ENCODE measurements at regions not wholly inside any gene's neighbourhood (a gene's known extent, or its start where the extent isn't known, plus 50 kb on each side); places are given as distances from the start of the nearest gene placed in this dataset.
A peak's percentile ranks its signal among the peaks of the same experiment; 100 is the strongest.
"Not testable (repeated sequence)": the region's sequence is repeated elsewhere in the genome, so short reads cannot be mapped to it uniquely, and the experiment has no call there.

DNA sequence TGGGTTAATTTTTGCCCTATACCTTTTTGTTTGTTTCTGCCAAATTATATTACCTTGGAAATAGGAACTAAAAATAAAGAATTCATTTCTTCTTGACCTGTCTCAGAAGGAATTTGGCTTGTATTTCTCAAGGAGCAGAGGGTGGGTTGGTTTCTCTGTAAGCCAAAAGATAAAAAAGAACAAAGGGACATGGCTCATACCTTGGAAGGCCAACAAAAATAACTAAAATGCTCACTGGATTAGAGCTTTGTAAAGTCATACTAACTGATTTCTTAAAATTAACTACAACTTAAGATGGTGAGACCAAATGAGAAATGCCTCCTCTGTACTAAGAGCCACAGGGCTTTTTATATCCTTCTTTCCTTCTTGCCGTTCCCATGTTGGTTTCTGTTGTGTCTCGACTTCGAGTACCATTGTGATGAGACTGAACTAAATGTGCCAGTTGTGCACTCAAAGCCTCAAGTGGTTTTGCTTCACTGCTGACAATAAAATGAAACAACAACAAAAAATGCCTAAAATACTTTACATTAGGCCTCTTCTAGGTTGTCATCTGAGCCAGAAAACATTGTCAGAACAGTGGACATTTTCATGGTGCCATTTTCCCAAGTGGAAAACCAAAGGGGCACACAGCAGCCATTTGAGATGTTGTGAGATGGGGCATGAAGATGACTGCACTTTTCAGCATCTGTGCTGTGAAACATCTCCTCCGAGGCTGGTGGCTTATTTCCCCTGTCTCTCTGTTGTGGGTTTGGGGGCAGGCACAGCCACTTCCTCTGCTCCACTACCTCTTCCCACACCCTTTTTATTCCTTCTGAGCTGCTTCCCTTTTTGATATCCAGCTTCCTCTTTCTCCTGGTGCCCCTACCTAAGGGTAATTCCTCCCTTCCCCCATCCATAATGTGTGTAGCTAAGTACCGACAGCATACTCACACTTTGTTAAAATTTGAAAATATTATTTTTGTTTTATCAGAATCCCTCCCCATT, 51.8 kb upstream of the AGR3 start:
- DNase-seq (ENCODE audit: low spot score) (no peak), ATAC-seq (no peak)

DNA sequence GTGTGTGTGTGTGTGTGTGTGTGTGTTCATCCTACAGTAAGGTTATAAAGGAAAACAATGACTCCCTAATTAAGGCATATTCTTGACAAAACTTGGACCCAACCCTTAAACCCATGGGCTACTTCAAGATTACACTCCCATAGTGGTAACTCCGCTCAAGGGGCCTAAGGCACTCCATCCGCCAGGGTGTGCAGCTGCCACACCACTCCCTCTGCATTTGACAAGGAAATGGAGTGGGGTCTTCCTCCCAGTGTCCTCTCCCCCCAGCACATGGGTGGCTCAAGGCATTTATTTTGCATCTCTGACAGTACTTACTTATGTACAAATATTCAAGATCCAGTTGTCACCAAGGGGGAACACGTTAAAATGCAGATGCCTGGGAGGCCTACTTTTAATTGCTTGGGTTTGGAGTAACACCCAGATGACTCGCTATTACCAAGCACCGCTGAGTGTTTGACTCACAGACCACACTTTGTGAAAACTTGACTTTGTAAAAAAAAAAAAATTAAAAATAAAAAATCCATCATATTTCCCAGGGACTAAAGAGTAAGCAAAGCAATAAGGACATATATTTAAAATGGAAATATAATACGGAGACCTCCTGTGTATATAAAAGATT, 53.0 kb upstream of the AGR3 start:
- DNase-seq (ENCODE audit: low spot score) (no peak), ATAC-seq (no peak)

DNA sequence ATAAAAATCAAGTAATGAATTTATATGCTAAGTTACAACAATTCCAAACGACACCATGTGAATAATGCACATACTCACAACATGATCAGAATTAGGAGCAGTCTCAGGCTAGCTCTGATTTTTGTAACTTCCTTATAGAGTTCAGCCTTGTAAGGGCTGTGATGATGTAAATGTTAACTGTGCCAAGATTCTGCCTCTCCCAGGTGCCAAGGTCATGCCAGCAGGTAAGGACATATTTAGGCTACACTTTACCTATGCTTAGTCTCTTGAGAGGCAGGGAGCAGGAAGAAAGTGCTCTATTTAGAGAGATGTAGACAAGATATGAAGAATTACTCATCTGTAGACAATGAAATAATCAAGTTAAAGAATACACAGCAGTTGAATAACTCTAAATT, 53.6 kb upstream of the AGR3 start:
- ATAC-seq (no peak), DNase-seq (ENCODE audit: low spot score) (no peak)

DNA sequence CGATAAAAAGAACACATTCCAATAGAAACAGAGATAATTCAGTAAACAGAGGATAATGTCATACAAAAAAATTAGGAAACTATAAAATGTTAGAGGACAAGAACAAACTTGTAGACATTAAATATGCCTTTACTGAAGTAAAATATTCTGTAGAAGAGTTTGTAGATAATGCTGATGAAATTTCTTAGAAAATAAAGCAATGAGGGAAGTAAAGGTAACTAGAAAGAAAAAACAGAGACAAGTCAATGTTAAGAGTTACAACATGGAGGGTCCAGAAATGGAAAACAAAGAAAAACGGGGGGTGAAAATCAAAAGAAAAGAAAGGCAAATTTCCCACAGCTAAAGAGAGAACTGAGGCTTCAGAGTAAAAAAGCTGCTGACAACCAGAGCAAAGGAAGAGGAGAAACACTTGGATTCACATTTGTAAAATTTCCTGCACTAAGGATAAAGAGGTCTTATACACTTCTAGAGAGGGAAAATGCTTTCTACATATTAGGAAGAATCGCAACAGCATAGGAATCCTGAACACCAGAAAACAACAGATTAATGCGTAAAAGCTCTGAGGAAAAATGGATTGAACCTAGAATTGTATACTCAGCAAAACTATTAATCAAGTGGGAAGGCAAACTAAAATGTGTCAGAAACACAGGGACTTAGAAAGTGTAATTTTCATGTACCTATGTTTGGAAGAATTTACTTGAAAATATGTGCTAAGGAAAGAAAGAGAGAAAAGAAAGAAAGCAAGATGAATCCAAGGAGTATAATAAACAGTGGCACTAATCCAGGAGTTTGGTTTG, 55.0 kb upstream of the AGR3 start:
- no peak for ATAC-seq

DNA sequence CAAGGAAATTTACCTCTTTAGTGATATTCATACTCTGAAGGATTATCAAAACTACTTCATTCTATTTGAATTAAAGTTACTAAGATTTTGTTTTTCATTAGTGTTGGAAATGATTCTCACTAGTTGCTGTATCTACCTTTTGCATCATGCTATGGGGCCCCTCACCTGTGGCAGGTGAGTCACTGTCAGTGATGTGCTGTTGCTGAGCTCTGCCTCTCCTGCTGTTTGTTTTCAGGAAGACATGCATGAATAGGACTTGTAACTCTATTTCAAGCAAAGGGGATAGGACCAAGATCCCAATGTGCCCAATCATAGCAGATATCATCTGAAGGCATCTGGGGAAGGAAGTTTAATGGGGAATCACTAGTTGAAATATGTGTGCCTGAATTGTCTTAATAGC, 57.4 kb upstream of the AGR3 start:
- ATAC-seq = no peak
- DNase-seq (ENCODE audit: low spot score) = no peak

More for the DNA sequence above, 55.0 kb upstream of the AGR3 start:
- no peak for DNase-seq (ENCODE audit: low spot score)

GRCh38 chr7:16940776-16941175, 59.0 kb upstream of the AGR3 start:
- DNase-seq (ENCODE audit: low spot score) = no peak
- ATAC-seq = no peak

GRCh38 chr7:16942929-16943509, 61.2 kb upstream of the AGR3 start:
- DNase-seq (ENCODE audit: low spot score) (no peak), ATAC-seq (no peak)

DNA sequence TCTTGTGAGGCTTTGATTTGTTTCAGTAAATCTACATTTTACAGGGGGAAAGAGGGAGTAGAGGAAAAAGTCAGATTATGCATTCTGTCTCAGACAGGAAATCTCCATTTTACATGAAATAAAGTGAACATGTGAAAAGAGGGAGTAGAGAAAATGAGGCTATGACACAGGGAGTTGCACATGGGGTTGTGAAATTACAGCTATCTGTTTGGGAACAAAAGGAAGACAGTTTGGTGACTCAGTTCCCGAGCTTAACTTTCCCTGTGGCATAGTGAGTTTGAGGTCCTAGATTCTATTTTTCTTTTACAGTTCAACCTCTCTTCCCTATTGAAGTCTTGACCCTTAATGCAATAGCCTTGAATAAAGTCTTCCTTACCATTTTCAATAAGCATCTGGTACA, 63.2 kb upstream of the AGR3 start:
- no peak for ATAC-seq

DNA sequence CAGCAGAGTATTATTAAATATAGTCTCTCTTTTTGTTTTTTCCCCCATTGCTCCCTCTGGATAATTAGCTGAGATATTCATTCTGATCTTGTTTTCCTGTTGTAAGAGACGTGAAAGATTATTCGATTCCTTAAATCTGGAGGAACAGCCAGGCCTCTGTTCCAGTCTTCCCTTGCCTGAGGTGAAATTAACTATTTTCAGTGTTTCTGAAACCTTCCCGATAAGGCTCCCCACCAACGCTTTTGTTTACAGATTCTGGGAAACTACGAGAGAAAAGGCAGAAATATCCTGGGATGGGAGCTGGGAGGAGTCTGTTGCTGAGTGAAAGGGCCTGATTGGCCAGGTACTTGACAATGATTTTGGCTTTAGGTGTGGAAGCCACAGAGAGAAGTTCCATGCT, 63.6 kb upstream of the AGR3 start:
- DNase-seq (ENCODE audit: low spot score) = no peak
- ATAC-seq = no peak

More for the DNA sequence above, 63.2 kb upstream of the AGR3 start:
- no peak for DNase-seq (ENCODE audit: low spot score)

DNA sequence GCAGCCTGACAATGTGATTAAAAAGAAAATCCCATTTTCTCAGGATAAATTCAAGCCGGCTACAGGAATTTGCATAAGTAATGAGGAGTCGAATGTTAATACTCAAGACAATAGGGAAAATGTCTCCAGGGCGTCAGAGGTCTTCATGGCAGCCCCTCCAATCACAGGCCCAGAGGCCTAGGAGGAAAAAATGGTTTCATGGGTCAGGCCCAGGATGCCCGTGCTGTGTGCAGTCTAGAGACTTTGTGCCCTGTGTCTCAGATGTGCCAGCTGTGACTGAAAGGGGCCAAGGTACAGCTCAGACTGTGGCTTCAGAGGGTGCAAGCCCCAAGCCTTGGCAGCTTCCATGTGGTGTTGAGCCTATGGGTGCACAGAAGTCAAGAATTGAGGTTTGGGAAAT, 66.3 kb upstream of the AGR3 start:
- DNase-seq (ENCODE audit: low spot score); ATAC-seq: not testable (repeated sequence)

GRCh38 chr7:16951483-16952080, 69.8 kb upstream of the AGR3 start:
- ATAC-seq = no peak
- no peak for DNase-seq (ENCODE audit: low spot score)

DNA sequence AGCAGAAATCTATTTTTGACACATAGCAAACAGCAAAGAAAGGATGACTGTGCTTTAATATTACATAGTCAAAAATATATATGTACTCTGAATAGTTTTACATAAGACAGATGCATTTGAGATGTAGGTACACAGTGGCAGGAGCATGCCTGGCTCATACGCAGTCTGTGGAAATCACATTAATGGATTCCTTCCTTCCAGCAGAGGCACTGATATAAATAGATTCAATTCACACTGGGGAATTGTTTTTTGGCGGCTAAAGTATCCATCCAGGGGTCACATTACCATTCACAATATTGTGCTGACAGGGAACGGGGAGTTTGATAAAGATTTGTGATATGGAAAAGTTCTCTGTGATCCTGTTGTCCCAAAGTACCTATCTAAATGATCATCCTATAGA, 72.5 kb upstream of the AGR3 start:
- DNase-seq (ENCODE audit: low spot score) (no peak), ATAC-seq (no peak)

GRCh38 chr7:16958724-16959123, 76.9 kb upstream of the AGR3 start:
- peak; percentile 54 for ATAC-seq
- no peak for DNase-seq (ENCODE audit: low spot score)

DNA sequence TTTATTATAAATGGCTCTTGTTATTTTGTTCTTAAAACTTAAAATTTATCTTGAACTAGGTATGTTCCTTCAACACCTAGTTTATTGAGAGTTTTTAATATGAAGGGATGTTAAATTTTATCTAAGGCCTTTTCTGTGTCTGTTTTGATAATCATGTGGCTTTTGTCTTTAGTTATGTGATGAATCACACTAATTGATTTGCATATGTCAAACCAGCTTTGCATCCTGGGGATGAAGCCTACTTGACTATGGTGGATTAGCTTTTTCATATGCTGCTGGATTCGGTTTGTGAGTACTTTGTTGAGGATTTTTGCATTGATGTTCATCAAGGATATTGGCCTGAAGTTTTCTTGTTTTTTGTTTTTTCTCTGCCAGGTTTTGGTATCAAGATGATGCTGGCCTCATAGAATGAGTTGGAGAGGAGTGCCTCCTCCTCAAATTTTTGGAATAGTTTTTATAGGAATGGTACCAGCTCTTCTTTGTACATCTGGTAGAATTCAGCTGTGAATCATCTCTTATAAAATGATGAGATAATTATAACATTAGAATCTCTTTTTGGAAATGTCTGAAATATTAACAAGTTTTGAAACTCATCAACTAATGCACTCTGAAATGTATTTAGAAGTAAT, 78.7 kb upstream of the AGR3 start:
- ATAC-seq (no peak), DNase-seq (ENCODE audit: low spot score) (no peak)

GRCh38 chr7:16961641-16962040, 79.9 kb upstream of the AGR3 start:
- ATAC-seq (no peak), DNase-seq (ENCODE audit: low spot score) (no peak)

DNA sequence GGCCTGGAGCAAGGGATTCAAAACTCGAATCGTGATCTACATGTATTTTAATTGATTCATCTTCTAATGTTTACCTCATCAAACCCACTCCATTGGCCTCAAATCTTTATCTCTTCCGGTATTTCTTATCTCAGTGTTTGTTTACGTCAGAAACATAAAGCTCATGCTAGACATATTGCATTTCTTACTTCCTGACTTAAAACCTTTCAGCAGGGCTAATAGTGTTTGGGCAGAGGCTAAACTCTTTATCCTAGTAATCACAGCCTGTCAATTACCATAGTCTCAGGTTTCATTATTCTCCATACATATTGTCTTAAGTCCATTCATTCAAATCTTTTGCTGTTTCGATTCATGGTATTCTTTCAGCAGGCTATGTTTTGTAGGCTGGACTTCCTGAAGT, 81.3 kb upstream of the AGR3 start:
- DNase-seq (ENCODE audit: low spot score) (no peak), ATAC-seq (no peak)

DNA sequence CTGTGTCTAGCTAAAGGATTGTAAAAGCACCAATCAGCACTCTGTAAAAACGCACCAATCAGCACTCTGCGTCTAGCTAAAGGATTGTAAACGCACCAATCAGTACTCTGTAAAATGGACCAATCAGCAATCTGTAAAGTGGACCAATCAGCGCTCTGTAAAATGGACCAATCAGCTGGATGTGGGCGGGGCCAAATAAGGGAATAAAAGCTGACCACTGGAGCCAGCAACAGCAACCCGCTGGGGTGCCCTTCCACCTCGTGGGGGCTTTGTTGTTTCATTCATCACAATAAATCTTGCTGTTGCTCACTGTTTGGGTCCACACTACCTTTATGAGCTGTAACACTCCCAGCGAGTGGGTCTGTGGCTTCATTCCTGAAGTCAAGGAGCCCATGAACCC, 83.9 kb upstream of the AGR3 start:
- not testable (repeated sequence) for ATAC-seq; DNase-seq (ENCODE audit: low spot score)

- no peak for ATAC-seq
Measured at GRCh38 chr7:16967300-16967811, 85.6 kb upstream of the AGR3 start.

GRCh38 chr7:16970732-16971482, 89.1 kb upstream of the AGR3 start:
- DNase-seq (ENCODE audit: low spot score) = no peak
- no peak for ATAC-seq

More at GRCh38 chr7:16967300-16967811, 85.6 kb upstream of the AGR3 start:
- DNase-seq (ENCODE audit: low spot score) = no peak
